ENCODE measurements at regions not wholly inside any gene's neighbourhood (a gene's known extent, or its start where the extent isn't known, plus 50 kb on each side); places are given as distances from the start of the nearest gene placed in this dataset.
A peak's percentile ranks its signal among the peaks of the same experiment; 100 is the strongest.
"Not testable (repeated sequence)": the region's sequence is repeated elsewhere in the genome, so short reads cannot be mapped to it uniquely, and the experiment has no call there.

GRCh38 chr9:39775570-39775969 lies 420.1 kb downstream of the SPATA31A1 start:
- not testable (repeated sequence) for H3K36me3 ChIP-seq (ENCODE audit: control insufficient read depth in 1 of 2, insufficient read depth in 2 of 2, low read depth in 1 of 2, low read length in 2 of 2); H4K91ac ChIP-seq (ENCODE audit: low read length); H3K4me2 ChIP-seq (ENCODE audit: low read length, poor library complexity, severe bottlenecking); H3K18ac ChIP-seq (ENCODE audit: low read depth in 1 of 2, low read length in 2 of 2); H2BK15ac ChIP-seq (ENCODE audit: low read depth, poor library complexity, severe bottlenecking); H2AFZ ChIP-seq (ENCODE audit: low read depth, low read length); H3K27me3 ChIP-seq (ENCODE audit: control insufficient read depth in 1 of 2, insufficient read depth in 1 of 2, low read length in 2 of 2); H3K79me1 ChIP-seq (replicated peaks; ENCODE audit: low read length, poor library complexity, severe bottlenecking); H2BK120ac ChIP-seq (ENCODE audit: low read depth, low read length); DNase-seq; H3K4me1 ChIP-seq (ENCODE audit: control insufficient read depth, insufficient read depth, low read depth, low read length); H3K9ac ChIP-seq (ENCODE audit: low read length); H3K23ac ChIP-seq (ENCODE audit: low read length in 2 of 2); H3K9me3 ChIP-seq (ENCODE audit: control insufficient read depth, low read length); H2AK5ac ChIP-seq (ENCODE audit: low read length, severe bottlenecking); H2BK12ac ChIP-seq (ENCODE audit: low read length in 2 of 2); H3K14ac ChIP-seq (ENCODE audit: low read length in 2 of 2); H4K8ac ChIP-seq (ENCODE audit: low read length); H2BK5ac ChIP-seq (ENCODE audit: low read depth, low read length, poor library complexity, severe bottlenecking); H3K27ac ChIP-seq (ENCODE audit: low read length, poor library complexity, severe bottlenecking); H3K4me3 ChIP-seq (ENCODE audit: insufficient read depth in 1 of 2, low read depth in 1 of 2, low read length in 2 of 2); H3K4ac ChIP-seq (ENCODE audit: low read depth in 1 of 2, low read length in 2 of 2)
- whole genome bisulfite sequencing, result no CpG with 5 or more reads among the region's 4 CpGs

DNA sequence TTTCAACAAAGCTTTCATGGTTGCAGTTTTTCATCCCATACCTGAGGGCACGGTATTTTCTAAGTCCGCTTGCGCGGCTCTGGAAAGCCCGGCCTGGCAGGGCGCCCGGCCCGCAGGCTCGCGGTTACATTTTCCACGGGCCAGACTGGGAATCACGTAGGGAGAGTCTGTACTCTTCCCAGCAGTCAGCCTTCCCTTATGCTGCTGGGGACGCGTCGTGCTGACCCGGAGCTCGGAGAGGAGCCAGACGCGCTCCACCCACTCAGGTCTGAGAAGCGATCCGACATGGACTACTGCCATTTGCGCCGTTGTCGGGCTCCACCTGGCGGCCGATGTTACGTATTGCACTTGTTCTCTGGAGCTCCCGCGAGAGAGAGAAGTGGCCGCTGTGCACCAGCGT lies 435.9 kb downstream of the SPATA31A1 start:
- WGBS, result no CpG with 5 or more reads among the region's 31 CpGs
- not testable (repeated sequence) for H3K27ac ChIP-seq (ENCODE audit: low read length, poor library complexity, severe bottlenecking); H3K14ac ChIP-seq (ENCODE audit: low read length in 2 of 2); H2BK12ac ChIP-seq (ENCODE audit: low read length in 2 of 2); H3K23ac ChIP-seq (ENCODE audit: low read length in 2 of 2); H2AFZ ChIP-seq (ENCODE audit: low read depth, low read length); H2BK120ac ChIP-seq (ENCODE audit: low read depth, low read length); DNase-seq; H3K36me3 ChIP-seq (ENCODE audit: control insufficient read depth in 1 of 2, insufficient read depth in 2 of 2, low read depth in 1 of 2, low read length in 2 of 2); H3K27me3 ChIP-seq (ENCODE audit: control insufficient read depth in 1 of 2, insufficient read depth in 1 of 2, low read length in 2 of 2); H2BK5ac ChIP-seq (ENCODE audit: low read depth, low read length, poor library complexity, severe bottlenecking); H4K8ac ChIP-seq (ENCODE audit: low read length); H3K18ac ChIP-seq (ENCODE audit: low read depth in 1 of 2, low read length in 2 of 2); H4K91ac ChIP-seq (ENCODE audit: low read length); H2AK5ac ChIP-seq (ENCODE audit: low read length, severe bottlenecking); H3K9me3 ChIP-seq (ENCODE audit: control insufficient read depth, low read length); H3K4me1 ChIP-seq (ENCODE audit: control insufficient read depth, insufficient read depth, low read depth, low read length); H3K79me1 ChIP-seq (replicated peaks; ENCODE audit: low read length, poor library complexity, severe bottlenecking); H3K4ac ChIP-seq (ENCODE audit: low read depth in 1 of 2, low read length in 2 of 2); H2BK15ac ChIP-seq (ENCODE audit: low read depth, poor library complexity, severe bottlenecking)
- Histone ChIP-seq H3K9ac (ENCODE audit: low read length) (peak overlapping the region; percentile 43), H3K4me3 (ENCODE audit: insufficient read depth in 1 of 2, low read depth in 1 of 2, low read length in 2 of 2) (peak overlapping the region; percentile 40 to 68), H3K4me2 (ENCODE audit: low read length, poor library complexity, severe bottlenecking) (peak overlapping the region; percentile 63)

DNA sequence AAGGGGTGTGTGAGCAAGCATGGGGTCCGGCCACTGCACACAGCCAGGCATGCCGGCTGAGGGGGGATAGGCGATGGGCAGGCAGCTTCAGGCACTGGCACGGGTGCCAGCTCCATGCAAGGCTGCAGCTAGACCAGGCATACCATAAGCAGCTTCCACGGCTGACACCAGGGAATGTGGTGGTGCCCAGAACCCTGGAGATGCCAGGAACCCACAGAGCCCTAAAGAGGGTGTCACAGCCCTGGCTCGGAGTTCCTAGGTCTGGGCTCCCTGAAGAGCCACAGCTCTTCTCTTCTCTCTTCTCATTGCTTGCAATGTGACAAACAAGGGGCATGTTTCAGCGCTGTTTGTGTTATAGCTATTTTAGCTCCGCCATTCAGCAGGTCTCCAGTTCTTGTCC lies 442.5 kb downstream of the SPATA31A1 start:
- not testable (repeated sequence) for H3K14ac ChIP-seq (ENCODE audit: low read length in 2 of 2); H2BK120ac ChIP-seq (ENCODE audit: low read depth, low read length); H3K4me1 ChIP-seq (ENCODE audit: control insufficient read depth, insufficient read depth, low read depth, low read length); H3K9me3 ChIP-seq (ENCODE audit: control insufficient read depth, low read length); H3K36me3 ChIP-seq (ENCODE audit: control insufficient read depth in 1 of 2, insufficient read depth in 2 of 2, low read depth in 1 of 2, low read length in 2 of 2); H2BK12ac ChIP-seq (ENCODE audit: low read length in 2 of 2); H3K4ac ChIP-seq (ENCODE audit: low read depth in 1 of 2, low read length in 2 of 2); H3K9ac ChIP-seq (ENCODE audit: low read length); H3K23ac ChIP-seq (ENCODE audit: low read length in 2 of 2); H2BK5ac ChIP-seq (ENCODE audit: low read depth, low read length, poor library complexity, severe bottlenecking); H3K18ac ChIP-seq (ENCODE audit: low read depth in 1 of 2, low read length in 2 of 2); H3K4me2 ChIP-seq (ENCODE audit: low read length, poor library complexity, severe bottlenecking); H2AFZ ChIP-seq (ENCODE audit: low read depth, low read length); H3K27ac ChIP-seq (ENCODE audit: low read length, poor library complexity, severe bottlenecking); H4K91ac ChIP-seq (ENCODE audit: low read length); H2BK15ac ChIP-seq (ENCODE audit: low read depth, poor library complexity, severe bottlenecking); H3K79me1 ChIP-seq (replicated peaks; ENCODE audit: low read length, poor library complexity, severe bottlenecking); H3K27me3 ChIP-seq (ENCODE audit: control insufficient read depth in 1 of 2, insufficient read depth in 1 of 2, low read length in 2 of 2); H3K4me3 ChIP-seq (ENCODE audit: insufficient read depth in 1 of 2, low read depth in 1 of 2, low read length in 2 of 2); H2AK5ac ChIP-seq (ENCODE audit: low read length, severe bottlenecking); H4K8ac ChIP-seq (ENCODE audit: low read length); DNase-seq
- WGBS, result no CpG with 5 or more reads among the region's 8 CpGs

DNA sequence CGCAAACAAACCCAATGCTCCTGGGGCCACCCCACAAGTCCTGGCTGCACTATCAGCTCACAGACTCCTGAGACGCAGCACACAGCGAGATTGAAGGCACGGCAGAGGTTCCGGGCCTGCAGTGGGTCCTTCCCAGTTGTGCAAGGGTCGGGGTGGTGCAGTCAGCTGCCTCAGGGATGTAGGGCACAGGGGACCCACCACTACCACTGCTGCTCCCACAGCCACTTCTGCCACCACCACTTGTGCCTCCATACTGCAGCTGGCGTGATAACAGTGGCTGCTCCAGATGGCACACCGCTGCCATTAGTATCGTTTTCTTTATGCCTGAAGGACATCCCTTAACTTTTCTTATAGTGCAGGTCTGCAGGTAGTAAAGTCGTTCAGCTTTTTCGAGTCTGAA lies 443.8 kb downstream of the SPATA31A1 start:
- H2BK120ac ChIP-seq (ENCODE audit: low read depth, low read length); H3K4me1 ChIP-seq (ENCODE audit: control insufficient read depth, insufficient read depth, low read depth, low read length); H3K14ac ChIP-seq (ENCODE audit: low read length in 2 of 2); H3K9ac ChIP-seq (ENCODE audit: low read length); H4K8ac ChIP-seq (ENCODE audit: low read length); H3K23ac ChIP-seq (ENCODE audit: low read length in 2 of 2); H3K4me3 ChIP-seq (ENCODE audit: insufficient read depth in 1 of 2, low read depth in 1 of 2, low read length in 2 of 2); H3K9me3 ChIP-seq (ENCODE audit: control insufficient read depth, low read length); H2AK5ac ChIP-seq (ENCODE audit: low read length, severe bottlenecking); H3K27ac ChIP-seq (ENCODE audit: low read length, poor library complexity, severe bottlenecking); H3K4ac ChIP-seq (ENCODE audit: low read depth in 1 of 2, low read length in 2 of 2); H3K36me3 ChIP-seq (ENCODE audit: control insufficient read depth in 1 of 2, insufficient read depth in 2 of 2, low read depth in 1 of 2, low read length in 2 of 2); DNase-seq; H2BK5ac ChIP-seq (ENCODE audit: low read depth, low read length, poor library complexity, severe bottlenecking); H4K91ac ChIP-seq (ENCODE audit: low read length); H2AFZ ChIP-seq (ENCODE audit: low read depth, low read length); H3K18ac ChIP-seq (ENCODE audit: low read depth in 1 of 2, low read length in 2 of 2); H3K27me3 ChIP-seq (ENCODE audit: control insufficient read depth in 1 of 2, insufficient read depth in 1 of 2, low read length in 2 of 2); H3K4me2 ChIP-seq (ENCODE audit: low read length, poor library complexity, severe bottlenecking); H2BK12ac ChIP-seq (ENCODE audit: low read length in 2 of 2); H2BK15ac ChIP-seq (ENCODE audit: low read depth, poor library complexity, severe bottlenecking); H3K79me1 ChIP-seq (replicated peaks; ENCODE audit: low read length, poor library complexity, severe bottlenecking): not testable (repeated sequence)
- WGBS, result no CpG with 5 or more reads among the region's 11 CpGs

Data from mesenchymal stem cell (in vitro differentiated cells and primary cell).